Colonic mucosa (tissue), 4 donors: ENCODE measurements at regions not wholly inside any gene's neighbourhood (a gene's known extent, or its start where the extent isn't known, plus 50 kb on each side); places are given as distances from the start of the nearest gene placed in this dataset.

Experiments used
- DNase-seq: peaks from one replicate; pipeline ENCODE4 v3.0.0-alpha.2; 2020
- H3K27ac ChIP-seq: fragments of 200-600 bp; one replicate; pipeline ENCODE4 v1.8.0; 2021
- H3K27me3 ChIP-seq: fragments of 200-600 bp; one replicate; pipeline ENCODE4 v1.8.0; 2021
- H3K36me3 ChIP-seq: fragments of 200-600 bp; one replicate; pipeline ENCODE4 v1.8.0; 2021
- H3K4me1 ChIP-seq: fragments of 200-600 bp; one replicate; pipeline ENCODE4 v1.8.0; 2021; ENCODE audit warnings: mild to moderate bottlenecking
- H3K4me3 ChIP-seq: fragments of 200-600 bp; one replicate; pipeline ENCODE4 v1.8.0; 2021
- H3K9ac ChIP-seq, 2 donors: one replicate each; pipeline ENCODE4 v1.7.0; 2013; ENCODE audit warnings: control low read depth in 2 of 2, low read depth in 2 of 2, low read length in 2 of 2
- H3K9me3 ChIP-seq: fragments of 200-600 bp; one replicate; pipeline ENCODE4 v1.8.0; 2021
- CTCF ChIP-seq: fragments of 200-600 bp; IDR thresholded peaks from one replicate; pipeline ENCODE4 v1.8.0; 2022; ENCODE audit warnings: antibody characterized with exemption, mild to moderate bottlenecking
- intact Hi-C: fragments of 100-400 bp; cut with DNase I; formaldehyde crosslinking; loops from one replicate; pipeline ENCODE4 v1.14.1; 2022
- donor health status: healthy.
- donor health status: DM: no; HTN: no; CAD: no.
- donor health status: DM: no; HTN: no; CAD: no.

DNA sequence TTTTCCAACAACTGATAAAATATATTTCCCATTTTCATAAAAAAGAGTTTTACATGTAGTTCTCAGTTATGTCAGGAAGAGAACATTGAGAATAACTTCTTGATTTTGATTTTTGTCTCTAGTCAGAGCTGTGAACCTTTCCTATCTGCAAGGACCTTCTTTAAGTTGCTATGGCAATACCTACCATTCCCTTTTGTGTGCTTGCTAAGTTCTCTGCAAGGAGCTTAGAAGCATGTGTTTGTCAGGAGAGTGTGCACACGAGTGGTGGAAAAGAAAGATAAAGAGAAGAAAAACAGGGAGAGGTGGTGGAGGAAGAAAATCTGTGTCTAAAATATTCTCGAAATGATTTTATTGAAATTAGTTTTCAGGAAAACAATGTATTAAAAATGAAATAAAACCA is 140.3 kb upstream of the SLC8A1 start:
- TF ChIP-seq CTCF: no peak
- no peak overlapping the region for H3K4me3 ChIP-seq
- no peak for DNase-seq

DNA sequence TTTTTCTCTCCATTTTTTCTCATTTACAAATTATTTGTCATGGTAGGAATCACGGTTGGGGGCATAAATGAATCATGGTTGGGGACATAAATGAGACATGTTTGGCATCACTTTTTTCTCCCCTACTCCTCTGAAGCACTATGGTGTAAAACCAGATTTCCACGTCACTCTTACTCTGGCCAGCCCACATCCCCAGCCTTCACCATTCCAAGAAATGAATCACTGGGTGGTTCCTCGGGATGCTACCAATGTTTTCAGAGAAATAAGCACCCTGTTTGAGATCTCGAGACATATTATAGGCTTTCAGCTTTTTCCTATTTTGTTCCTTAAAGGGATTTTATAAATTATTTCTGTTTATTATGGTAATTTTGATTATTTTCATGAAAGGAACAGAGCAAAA is 155.0 kb upstream of the SLC8A1 start:
- H3K4me1 ChIP-seq: no peaks in the 10 kb centered on the region
- no peaks in the 10 kb centered on the region for H3K9me3 ChIP-seq
- H3K36me3 ChIP-seq: no peaks in the 10 kb centered on the region
- H3K27me3 ChIP-seq: no peaks in the 10 kb centered on the region
- DNase-seq: no peak
- no peak overlapping the region for H3K9ac ChIP-seq
- H3K4me3 ChIP-seq: no peak overlapping the region
- no peak overlapping the region for H3K27ac ChIP-seq
- no peak for TF ChIP-seq CTCF
- intact Hi-C loops: no loop called here

More for the DNA sequence above, 140.3 kb upstream of the SLC8A1 start:
- H3K9ac ChIP-seq: no peak overlapping the region
- no peaks in the 10 kb centered on the region for H3K36me3 ChIP-seq
- no peaks in the 10 kb centered on the region for H3K4me1 ChIP-seq
- H3K27me3 ChIP-seq: no peaks in the 10 kb centered on the region
- intact Hi-C loops: no loop called here
- H3K9me3 ChIP-seq: no peaks in the 10 kb centered on the region
- H3K27ac ChIP-seq: no peak overlapping the region

GRCh38 chr2:40611196-40611595 is 159.3 kb upstream of the SLC8A1 start:
- intact Hi-C loops: no loop called here
- no peak overlapping the region for H3K9ac ChIP-seq
- no peaks in the 10 kb centered on the region for H3K36me3 ChIP-seq
- no peak overlapping the region for H3K27ac ChIP-seq
- H3K27me3 ChIP-seq: no peaks in the 10 kb centered on the region
- DNase-seq: no peak
- H3K9me3 ChIP-seq: no peaks in the 10 kb centered on the region
- H3K4me3 ChIP-seq: no peak overlapping the region
- TF ChIP-seq CTCF: no peak
- H3K4me1 ChIP-seq: no peaks in the 10 kb centered on the region

- no peak overlapping the region for H3K9ac ChIP-seq
- no peaks in the 10 kb centered on the region for H3K9me3 ChIP-seq
- intact Hi-C loops: no loop called here
- H3K27ac ChIP-seq: no peak overlapping the region
- DNase-seq: no peak
- no peak overlapping the region for H3K4me3 ChIP-seq
- H3K27me3 ChIP-seq: no peaks in the 10 kb centered on the region
- no peak for TF ChIP-seq CTCF
- no peaks in the 10 kb centered on the region for H3K36me3 ChIP-seq
- no peaks in the 10 kb centered on the region for H3K4me1 ChIP-seq
Observed at GRCh38 chr2:40625849-40626248, 174.0 kb upstream of the SLC8A1 start.

DNA sequence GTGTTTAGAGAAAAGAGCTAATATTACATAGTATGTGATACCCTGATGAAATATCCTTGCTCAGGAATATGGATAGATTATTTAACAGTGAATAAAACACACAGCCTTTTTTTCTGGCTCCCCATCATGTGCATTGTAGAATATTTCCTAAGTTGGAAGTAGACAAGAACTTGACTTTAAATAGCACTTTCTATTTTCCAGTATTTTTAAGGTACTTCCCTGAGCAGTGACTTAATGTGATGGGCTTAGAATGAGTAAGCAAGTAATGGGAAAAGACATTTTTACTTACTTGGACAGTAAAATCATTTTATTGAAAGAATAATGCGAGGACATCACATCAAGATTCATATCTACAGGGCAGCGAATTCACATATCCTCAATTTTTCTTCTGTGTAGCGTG is 176.7 kb upstream of the SLC8A1 start:
- H3K9ac ChIP-seq: no peak overlapping the region
- no peak for TF ChIP-seq CTCF
- H3K9me3 ChIP-seq: no peaks in the 10 kb centered on the region
- H3K27me3 ChIP-seq: no peaks in the 10 kb centered on the region
- no peak overlapping the region for H3K27ac ChIP-seq
- intact Hi-C loops: no loop called here
- no peak overlapping the region for H3K4me3 ChIP-seq
- no peaks in the 10 kb centered on the region for H3K4me1 ChIP-seq
- H3K36me3 ChIP-seq: no peaks in the 10 kb centered on the region
- DNase-seq: no peak
